Neural cell (in vitro differentiated cells): ENCODE measurements at regions not wholly inside any gene's neighbourhood (a gene's known extent, or its start where the extent isn't known, plus 50 kb on each side); places are given as distances from the start of the nearest gene placed in this dataset.

Source experiments
- H2AFZ ChIP-seq: fragments of 200-600, 300-800 bp; sonication (generic), shearing (Covaris generic); 2 replicates; pipeline ENCODE4 v1.6.0; 2014; ENCODE audit warnings: low read depth, mild to moderate bottlenecking, antibody characterized with exemption, low read length, moderate library complexity
- H3F3A ChIP-seq: fragments of 200-600 bp; shearing (Covaris generic); 2 replicates; pipeline ENCODE4 v1.6.1; 2016; ENCODE audit warnings: mild to moderate bottlenecking, moderate library complexity, mixed read lengths, antibody characterized with exemption, low read length; ENCODE audit not compliant: insufficient read depth, poor library complexity, severe bottlenecking
- H3K27ac ChIP-seq: fragments of 200-600, 300-800 bp; sonication (generic), shearing (Covaris generic); 2 replicates; pipeline ENCODE4 v1.5.1; 2014; ENCODE audit warnings: mild to moderate bottlenecking, low read length, moderate library complexity
- H3K27me3 ChIP-seq: fragments of 300-800, 200-600 bp; sonication (generic), shearing (Covaris generic); 2 replicates; pipeline ENCODE4 v1.6.0; 2014; ENCODE audit warnings: mild to moderate bottlenecking, low read depth, low read length, moderate library complexity; ENCODE audit not compliant: insufficient read depth
- H3K36me3 ChIP-seq: fragments of 300-800, 200-600 bp; sonication (generic), shearing (Covaris generic); 2 replicates; pipeline ENCODE4 v1.5.1; 2014; ENCODE audit warnings: mild to moderate bottlenecking, antibody characterized with exemption, low read length, moderate library complexity; ENCODE audit not compliant: insufficient read depth
- H3K4me2 ChIP-seq: fragments of 300-800, 200-600 bp; sonication (generic), shearing (Covaris generic); 2 replicates; pipeline ENCODE4 v1.6.0; 2014; ENCODE audit warnings: mild to moderate bottlenecking, low read length
- H3K4me3 ChIP-seq: fragments of 300-800, 200-600 bp; sonication (generic), shearing (Covaris generic); 2 replicates; pipeline ENCODE4 v1.5.1; 2014; ENCODE audit warnings: mild to moderate bottlenecking, low read length, moderate library complexity
- H3K79me2 ChIP-seq: fragments of 200-600 bp; shearing (Covaris generic); replicated peaks from 2 replicates; pipeline ENCODE4 v1.6.0; 2014; ENCODE audit warnings: mild to moderate bottlenecking, low read length, moderate library complexity; ENCODE audit not compliant: insufficient read depth
- H3K9ac ChIP-seq: fragments of 300-800, 200-600 bp; sonication (generic), shearing (Covaris generic); 2 replicates; pipeline ENCODE4 v1.6.1; 2016; ENCODE audit warnings: mild to moderate bottlenecking, low read length, mixed read lengths
- H3K9me2 ChIP-seq: fragments of 200-600 bp; shearing (Covaris generic); 2 replicates; pipeline ENCODE4 v1.6.1; 2016; ENCODE audit warnings: mild to moderate bottlenecking, low read length, mixed read lengths; ENCODE audit not compliant: insufficient read depth
- H3K9me3 ChIP-seq: fragments of 200-600, 300-800 bp; sonication (generic), shearing (Covaris generic); 2 replicates; pipeline ENCODE4 v1.6.1; 2016; ENCODE audit warnings: mild to moderate bottlenecking, mixed run types, low read length, moderate library complexity, mixed read lengths
- H4K20me1 ChIP-seq: fragments of 200-600 bp; shearing (Covaris generic); 2 replicates; pipeline ENCODE4 v1.6.1; 2016; ENCODE audit warnings: mild to moderate bottlenecking, mixed run types; ENCODE audit not compliant: insufficient read depth
- EP300 ChIP-seq: fragments of 450-650 bp; conservative IDR thresholded peaks from 2 replicates; pipeline ENCODE4 v1.6.1; 2014; ENCODE audit warnings: antibody characterized with exemption, mild to moderate bottlenecking, moderate library complexity; ENCODE audit not compliant: poor library complexity, severe bottlenecking
- EZH2 ChIP-seq: fragments of 200-600, 300-800 bp; shearing (Covaris generic), sonication (generic); IDR thresholded peaks from 2 replicates; pipeline ENCODE4 v1.6.1; 2014; ENCODE audit warnings: antibody characterized with exemption, low read length, borderline replicate concordance, mild to moderate bottlenecking; ENCODE audit not compliant: insufficient read depth, poor library complexity, severe bottlenecking
- MXI1 ChIP-seq: fragments of 450-650 bp; conservative IDR thresholded peaks from 2 replicates; pipeline ENCODE4 v1.6.1; 2014; ENCODE audit warnings: antibody characterized with exemption, mild to moderate bottlenecking; ENCODE audit not compliant: poor library complexity, severe bottlenecking
- POLR2AphosphoS5 ChIP-seq: IDR thresholded peaks from 2 replicates; pipeline ENCODE4 v1.6.1; 2012
- RAD21 ChIP-seq: fragments of 450-650 bp; conservative IDR thresholded peaks from 2 replicates; pipeline ENCODE4 v1.6.1; 2014; ENCODE audit warnings: antibody characterized with exemption, mild to moderate bottlenecking, moderate library complexity
- SMC3 ChIP-seq: fragments of 450-650 bp; conservative IDR thresholded peaks from 2 replicates; pipeline ENCODE4 v1.6.1; 2014; ENCODE audit warnings: antibody characterized with exemption, mild to moderate bottlenecking, moderate library complexity; ENCODE audit not compliant: poor library complexity
- TAF1 ChIP-seq: IDR thresholded peaks from 2 replicates; pipeline ENCODE4 v1.6.1; 2012; ENCODE audit warnings: low read depth
- TF ChIP-seq, protein P1 (sequence below): IDR thresholded peaks from 2 replicates; pipeline ENCODE4 v1.6.1; 2012; ENCODE audit warnings: borderline replicate concordance
- TF ChIP-seq, protein P2 (sequence below): fragments of 450-650 bp; IDR thresholded peaks from 2 replicates; pipeline ENCODE4 v1.5.1; 2014; ENCODE audit warnings: antibody characterized with exemption, mild to moderate bottlenecking, moderate library complexity; ENCODE audit not compliant: poor library complexity, severe bottlenecking

DNA sequence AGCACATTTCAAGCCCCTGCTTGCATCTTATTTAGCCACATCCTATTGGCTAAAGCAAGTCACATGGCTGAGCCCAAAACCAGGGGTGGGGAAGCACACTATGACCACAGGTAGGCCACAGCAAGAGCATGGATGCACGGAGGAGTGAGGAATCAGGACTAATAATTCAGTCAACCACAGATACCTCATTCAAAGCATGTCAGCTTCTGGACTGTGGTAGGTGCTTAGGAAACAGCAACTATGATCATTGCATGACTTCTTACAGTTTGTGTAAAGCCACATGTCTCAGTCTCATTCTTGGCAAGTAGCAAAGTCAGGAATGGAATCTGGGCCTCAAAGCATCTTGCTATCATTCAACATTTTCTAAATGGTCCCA, 79.0 kb upstream of the EMX2 start:
- H3K79me2 ChIP-seq, result no peaks in the 10 kb centered on the region
- H3K9ac ChIP-seq, result no peak overlapping the region
- no peak overlapping the region for H3K4me2 ChIP-seq
- no peak for TF ChIP-seq EZH2
- no peak for TF ChIP-seq EP300
- TF ChIP-seq TAF1, result no peak
- TF ChIP-seq, protein P1, sequence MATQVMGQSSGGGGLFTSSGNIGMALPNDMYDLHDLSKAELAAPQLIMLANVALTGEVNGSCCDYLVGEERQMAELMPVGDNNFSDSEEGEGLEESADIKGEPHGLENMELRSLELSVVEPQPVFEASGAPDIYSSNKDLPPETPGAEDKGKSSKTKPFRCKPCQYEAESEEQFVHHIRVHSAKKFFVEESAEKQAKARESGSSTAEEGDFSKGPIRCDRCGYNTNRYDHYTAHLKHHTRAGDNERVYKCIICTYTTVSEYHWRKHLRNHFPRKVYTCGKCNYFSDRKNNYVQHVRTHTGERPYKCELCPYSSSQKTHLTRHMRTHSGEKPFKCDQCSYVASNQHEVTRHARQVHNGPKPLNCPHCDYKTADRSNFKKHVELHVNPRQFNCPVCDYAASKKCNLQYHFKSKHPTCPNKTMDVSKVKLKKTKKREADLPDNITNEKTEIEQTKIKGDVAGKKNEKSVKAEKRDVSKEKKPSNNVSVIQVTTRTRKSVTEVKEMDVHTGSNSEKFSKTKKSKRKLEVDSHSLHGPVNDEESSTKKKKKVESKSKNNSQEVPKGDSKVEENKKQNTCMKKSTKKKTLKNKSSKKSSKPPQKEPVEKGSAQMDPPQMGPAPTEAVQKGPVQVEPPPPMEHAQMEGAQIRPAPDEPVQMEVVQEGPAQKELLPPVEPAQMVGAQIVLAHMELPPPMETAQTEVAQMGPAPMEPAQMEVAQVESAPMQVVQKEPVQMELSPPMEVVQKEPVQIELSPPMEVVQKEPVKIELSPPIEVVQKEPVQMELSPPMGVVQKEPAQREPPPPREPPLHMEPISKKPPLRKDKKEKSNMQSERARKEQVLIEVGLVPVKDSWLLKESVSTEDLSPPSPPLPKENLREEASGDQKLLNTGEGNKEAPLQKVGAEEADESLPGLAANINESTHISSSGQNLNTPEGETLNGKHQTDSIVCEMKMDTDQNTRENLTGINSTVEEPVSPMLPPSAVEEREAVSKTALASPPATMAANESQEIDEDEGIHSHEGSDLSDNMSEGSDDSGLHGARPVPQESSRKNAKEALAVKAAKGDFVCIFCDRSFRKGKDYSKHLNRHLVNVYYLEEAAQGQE, result no peak
- no peak for TF ChIP-seq RAD21
- no peak for TF ChIP-seq MXI1
- no peak for TF ChIP-seq POLR2AphosphoS5
- TF ChIP-seq, protein P2, sequence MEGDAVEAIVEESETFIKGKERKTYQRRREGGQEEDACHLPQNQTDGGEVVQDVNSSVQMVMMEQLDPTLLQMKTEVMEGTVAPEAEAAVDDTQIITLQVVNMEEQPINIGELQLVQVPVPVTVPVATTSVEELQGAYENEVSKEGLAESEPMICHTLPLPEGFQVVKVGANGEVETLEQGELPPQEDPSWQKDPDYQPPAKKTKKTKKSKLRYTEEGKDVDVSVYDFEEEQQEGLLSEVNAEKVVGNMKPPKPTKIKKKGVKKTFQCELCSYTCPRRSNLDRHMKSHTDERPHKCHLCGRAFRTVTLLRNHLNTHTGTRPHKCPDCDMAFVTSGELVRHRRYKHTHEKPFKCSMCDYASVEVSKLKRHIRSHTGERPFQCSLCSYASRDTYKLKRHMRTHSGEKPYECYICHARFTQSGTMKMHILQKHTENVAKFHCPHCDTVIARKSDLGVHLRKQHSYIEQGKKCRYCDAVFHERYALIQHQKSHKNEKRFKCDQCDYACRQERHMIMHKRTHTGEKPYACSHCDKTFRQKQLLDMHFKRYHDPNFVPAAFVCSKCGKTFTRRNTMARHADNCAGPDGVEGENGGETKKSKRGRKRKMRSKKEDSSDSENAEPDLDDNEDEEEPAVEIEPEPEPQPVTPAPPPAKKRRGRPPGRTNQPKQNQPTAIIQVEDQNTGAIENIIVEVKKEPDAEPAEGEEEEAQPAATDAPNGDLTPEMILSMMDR, result no peak
- TF ChIP-seq SMC3, result no peak
- H3K9me2 ChIP-seq, result no peaks in the 10 kb centered on the region
- no peak overlapping the region for H2AFZ ChIP-seq
- H3K9me3 ChIP-seq, result no peaks in the 10 kb centered on the region
- H3K27ac ChIP-seq, result no peak overlapping the region
- H3K4me3 ChIP-seq, result no peak overlapping the region
- no peaks in the 10 kb centered on the region for H3K27me3 ChIP-seq
- no peaks in the 10 kb centered on the region for H3K36me3 ChIP-seq
- no peaks in the 10 kb centered on the region for H4K20me1 ChIP-seq
- no peaks in the 10 kb centered on the region for H3F3A ChIP-seq

DNA sequence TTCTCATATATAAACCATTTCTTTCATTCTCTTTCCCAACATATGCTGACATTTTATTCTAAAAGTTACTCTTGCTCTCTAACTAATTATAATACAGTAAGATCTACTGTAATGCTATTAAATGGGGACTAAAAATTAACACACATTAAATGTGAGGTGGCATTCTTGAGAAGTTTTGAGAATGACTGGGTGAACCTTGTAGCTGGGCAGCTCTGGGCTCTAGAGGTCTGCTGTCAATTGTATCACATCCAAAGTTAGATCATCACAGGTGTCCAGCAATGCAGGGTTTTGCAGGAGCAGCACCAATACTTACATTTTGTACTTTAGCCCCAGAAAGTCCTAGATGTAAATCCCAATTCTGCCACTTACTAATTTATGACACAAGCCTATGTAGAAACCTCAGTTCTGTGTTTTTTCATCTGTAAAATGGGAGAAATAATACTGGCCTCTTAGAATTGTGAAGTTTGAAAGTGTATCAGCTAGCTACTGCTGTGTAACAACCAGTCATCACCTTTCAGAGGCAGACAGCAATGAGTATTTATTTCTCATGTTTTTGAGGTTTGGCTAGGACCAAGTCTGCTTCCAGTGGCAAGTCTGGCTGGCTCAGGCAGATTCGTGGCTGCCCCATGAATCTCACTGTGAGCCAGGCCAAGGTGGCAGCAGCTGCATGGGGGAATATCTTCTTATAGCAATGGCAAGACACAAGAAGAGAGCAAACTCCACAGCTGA, 79.6 kb upstream of the EMX2 start:
- H3K4me2 ChIP-seq, result no peak overlapping the region
- H3K4me3 ChIP-seq, result no peak overlapping the region

More for the DNA sequence above, 79.6 kb upstream of the EMX2 start:
- Histone ChIP-seq H3K9me3 (no peaks in the 10 kb centered on the region), H3K9ac (no peak overlapping the region), H3K79me2 (no peaks in the 10 kb centered on the region), H3K9me2 (no peaks in the 10 kb centered on the region), H3F3A (no peaks in the 10 kb centered on the region), H3K27me3 (no peaks in the 10 kb centered on the region), H3K27ac (no peak overlapping the region), H3K36me3 (no peaks in the 10 kb centered on the region), H2AFZ (no peak overlapping the region), H4K20me1 (no peaks in the 10 kb centered on the region)
- no peak for TF ChIP-seq SMC3
- no peak for TF ChIP-seq RAD21
- TF ChIP-seq POLR2AphosphoS5, result no peak
- TF ChIP-seq EP300, result no peak
- no peak for TF ChIP-seq EZH2
- TF ChIP-seq, protein P2, result no peak
- TF ChIP-seq TAF1, result no peak
- TF ChIP-seq MXI1, result no peak
- TF ChIP-seq, protein P1, result no peak
